OCI-LY7 (cell line): ENCODE measurements at regions not wholly inside any gene's neighbourhood (a gene's known extent, or its start where the extent isn't known, plus 50 kb on each side); places are given as distances from the start of the nearest gene placed in this dataset.

ENCODE experiments used
- BruUV-seq: library from RNA; stranded (reverse); fragments of 400-500 nt; replicated peaks from 2 replicates; lab custom pipeline; 2021; lab: Mats Ljungman, UMichigan
- CTCF ChIA-PET: fragments of 300-600 bp; sonication (Branson Sonifier 250); formaldehyde crosslinking; loops from one replicate; lab custom pipeline; 2022; ENCODE audit warnings: antibody characterized with exemption; ENCODE audit not compliant: unreplicated experiment; lab: Charles Lee
- POLR2A ChIA-PET: fragments of 300-600 bp; sonication (Branson Sonifier 250); formaldehyde crosslinking; loops from one replicate; lab custom pipeline; 2022; ENCODE audit warnings: antibody characterized with exemption; lab: Charles Lee
- DNase-seq: peaks from one replicate; pipeline ENCODE4 v3.0.0-alpha.2; 2015; ENCODE audit warnings: low spot score
- H2AFZ ChIP-seq: fragments of 200-600 bp; sonication (generic), shearing (Covaris generic); 2 replicates; pipeline ENCODE4 v1.6.1; 2014; ENCODE audit warnings: mild to moderate bottlenecking, antibody characterized with exemption, low read length, moderate library complexity
- H3K27ac ChIP-seq: fragments of 200-600 bp; sonication (generic); 2 replicates; pipeline ENCODE4 v1.5.1; 2014; ENCODE audit warnings: mixed run types, low read depth, mild to moderate bottlenecking, moderate library complexity, low read length, inconsistent platforms; ENCODE audit not compliant: poor library complexity, severe bottlenecking
- H3K36me3 ChIP-seq: fragments of 200-600 bp; sonication (generic); 2 replicates; pipeline ENCODE4 v1.6.1; 2014; ENCODE audit warnings: mild to moderate bottlenecking, antibody characterized with exemption, low read length, moderate library complexity, mixed read lengths; ENCODE audit not compliant: insufficient read depth
- H3K4me1 ChIP-seq: fragments of 200-600 bp; sonication (generic); 2 replicates; pipeline ENCODE4 v1.5.1; 2014; ENCODE audit warnings: mild to moderate bottlenecking, low read length; ENCODE audit not compliant: insufficient read depth, poor library complexity, severe bottlenecking
- H3K4me2 ChIP-seq: fragments of 200-600 bp; sonication (generic); 2 replicates; pipeline ENCODE4 v1.6.1; 2014; ENCODE audit warnings: mild to moderate bottlenecking, low read length
- H3K4me3 ChIP-seq: fragments of 200-600 bp; sonication (generic); 2 replicates; pipeline ENCODE4 v1.5.1; 2014; ENCODE audit warnings: mild to moderate bottlenecking, low read depth, low read length; ENCODE audit not compliant: poor library complexity, severe bottlenecking
- H3K79me2 ChIP-seq: fragments of 200-600 bp; sonication (generic); 2 replicates; pipeline ENCODE4 v1.6.1; 2016; ENCODE audit warnings: low read depth, mild to moderate bottlenecking, low read length, moderate library complexity, mixed read lengths; ENCODE audit not compliant: insufficient read depth
- H3K9me2 ChIP-seq: fragments of 200-600 bp; sonication (generic); 2 replicates; pipeline ENCODE4 v1.6.1; 2016; ENCODE audit warnings: mild to moderate bottlenecking, low read length, mixed read lengths; ENCODE audit not compliant: insufficient read depth
- H3K9me3 ChIP-seq: fragments of 200-600 bp; sonication (generic); 2 replicates; pipeline ENCODE4 v1.6.1; 2014; ENCODE audit warnings: mild to moderate bottlenecking, mixed run types, low read length, mixed read lengths
- H4K20me1 ChIP-seq: fragments of 200-600 bp; sonication (generic); 2 replicates; pipeline ENCODE4 v1.6.1; 2014; ENCODE audit warnings: mild to moderate bottlenecking, antibody characterized with exemption, low read length, moderate library complexity, mixed read lengths; ENCODE audit not compliant: insufficient read depth
- EZH2phosphoT487 ChIP-seq: fragments of 200-600 bp; sonication (generic); IDR thresholded peaks from 2 replicates; pipeline ENCODE4 v1.6.1; 2018; ENCODE audit warnings: low read depth, borderline replicate concordance, mild to moderate bottlenecking, mixed run types, antibody characterized with exemption, low read length, moderate library complexity, mixed read lengths
- intact Hi-C: fragments of 100-400 bp; cut with micrococcal nuclease; formaldehyde crosslinking; loops from one replicate; pipeline ENCODE4 v1.10.0; 2022; ENCODE audit not compliant: unreplicated experiment
- TF ChIP-seq, protein P1 (sequence below): fragments of 200-600 bp; sonication (generic); conservative IDR thresholded peaks from 2 replicates; pipeline ENCODE4 v1.5.1; 2014; ENCODE audit warnings: mild to moderate bottlenecking, antibody characterized with exemption, low read length, moderate library complexity, mixed read lengths

DNA sequence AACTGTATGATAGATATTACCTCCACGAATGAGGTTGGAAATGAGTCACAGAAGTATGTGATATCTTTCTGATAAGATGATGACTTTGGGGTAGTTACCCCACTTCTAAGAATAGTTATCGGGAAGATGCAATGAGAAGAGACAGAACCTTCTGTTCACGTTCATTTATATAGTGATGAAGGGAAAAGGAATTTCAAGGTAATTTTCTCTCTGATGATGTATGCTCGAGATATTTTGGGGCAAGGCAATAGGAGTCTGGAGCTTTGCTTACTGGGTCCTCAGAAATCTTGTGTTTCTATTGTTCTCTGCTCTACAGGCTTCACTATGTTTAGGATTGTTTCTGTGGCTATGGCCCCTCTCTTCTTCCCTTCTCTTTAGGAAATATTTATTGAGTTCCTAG is 1389.6 kb downstream of the CDH8 start:
- H3K4me3 ChIP-seq: no peak overlapping the region
- DNase-seq: no peak
- ChIA-PET POLR2A (no interaction called here), CTCF (no interaction called here)
- H2AFZ ChIP-seq: no peak overlapping the region
- no peaks in the 10 kb centered on the region for H3K4me1 ChIP-seq
- H3K9me3 ChIP-seq: no peaks in the 10 kb centered on the region
- H3K27ac ChIP-seq: no peak overlapping the region
- no peaks in the 10 kb centered on the region for H3K36me3 ChIP-seq
- no peak overlapping the region for H3K4me2 ChIP-seq
- no TSS peak for BruUV-seq
- H4K20me1 ChIP-seq: no peaks in the 10 kb centered on the region
- intact Hi-C loops: no loop called here
- TF ChIP-seq, protein P1, sequence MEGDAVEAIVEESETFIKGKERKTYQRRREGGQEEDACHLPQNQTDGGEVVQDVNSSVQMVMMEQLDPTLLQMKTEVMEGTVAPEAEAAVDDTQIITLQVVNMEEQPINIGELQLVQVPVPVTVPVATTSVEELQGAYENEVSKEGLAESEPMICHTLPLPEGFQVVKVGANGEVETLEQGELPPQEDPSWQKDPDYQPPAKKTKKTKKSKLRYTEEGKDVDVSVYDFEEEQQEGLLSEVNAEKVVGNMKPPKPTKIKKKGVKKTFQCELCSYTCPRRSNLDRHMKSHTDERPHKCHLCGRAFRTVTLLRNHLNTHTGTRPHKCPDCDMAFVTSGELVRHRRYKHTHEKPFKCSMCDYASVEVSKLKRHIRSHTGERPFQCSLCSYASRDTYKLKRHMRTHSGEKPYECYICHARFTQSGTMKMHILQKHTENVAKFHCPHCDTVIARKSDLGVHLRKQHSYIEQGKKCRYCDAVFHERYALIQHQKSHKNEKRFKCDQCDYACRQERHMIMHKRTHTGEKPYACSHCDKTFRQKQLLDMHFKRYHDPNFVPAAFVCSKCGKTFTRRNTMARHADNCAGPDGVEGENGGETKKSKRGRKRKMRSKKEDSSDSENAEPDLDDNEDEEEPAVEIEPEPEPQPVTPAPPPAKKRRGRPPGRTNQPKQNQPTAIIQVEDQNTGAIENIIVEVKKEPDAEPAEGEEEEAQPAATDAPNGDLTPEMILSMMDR: no peak
- H3K79me2 ChIP-seq: no peaks in the 10 kb centered on the region
- no peaks in the 10 kb centered on the region for H3K9me2 ChIP-seq

DNA sequence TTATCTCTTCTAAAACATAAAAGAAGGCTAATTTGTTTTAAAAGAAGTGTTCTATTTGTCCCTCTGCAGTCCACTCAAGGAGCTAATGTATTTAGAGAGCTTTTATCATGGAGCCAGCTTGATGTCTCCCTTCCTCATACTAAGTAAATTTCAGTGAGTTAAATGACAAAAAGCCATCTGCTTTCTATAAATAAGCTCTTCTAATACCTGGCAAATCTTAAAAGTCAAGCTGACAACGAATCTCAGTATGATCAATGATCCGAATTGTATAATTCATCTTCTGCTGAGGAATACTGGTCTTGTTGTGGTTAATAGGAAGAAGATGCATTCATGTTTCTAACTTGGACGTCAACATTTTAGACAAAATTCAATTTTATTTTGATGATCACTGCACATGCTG is 1390.7 kb downstream of the CDH8 start:
- no TSS peak for BruUV-seq
- Histone ChIP-seq H3K79me2 (no peaks in the 10 kb centered on the region), H4K20me1 (no peaks in the 10 kb centered on the region), H3K4me2 (no peak overlapping the region), H3K4me1 (no peaks in the 10 kb centered on the region), H3K9me2 (no peaks in the 10 kb centered on the region), H2AFZ (no peak overlapping the region), H3K4me3 (no peak overlapping the region), H3K9me3 (no peaks in the 10 kb centered on the region), H3K27ac (no peak overlapping the region), H3K36me3 (no peaks in the 10 kb centered on the region)
- DNase-seq: no peak
- ChIA-PET POLR2A (interaction anchor here (0.5 kb wide), 1 partner anchor 78 kb away, joined by 3 read pairs; no protein-coding TSS in a partner anchor), CTCF (no interaction called here)
- intact Hi-C loops: no loop called here
- no peak for TF ChIP-seq EZH2phosphoT487

DNA sequence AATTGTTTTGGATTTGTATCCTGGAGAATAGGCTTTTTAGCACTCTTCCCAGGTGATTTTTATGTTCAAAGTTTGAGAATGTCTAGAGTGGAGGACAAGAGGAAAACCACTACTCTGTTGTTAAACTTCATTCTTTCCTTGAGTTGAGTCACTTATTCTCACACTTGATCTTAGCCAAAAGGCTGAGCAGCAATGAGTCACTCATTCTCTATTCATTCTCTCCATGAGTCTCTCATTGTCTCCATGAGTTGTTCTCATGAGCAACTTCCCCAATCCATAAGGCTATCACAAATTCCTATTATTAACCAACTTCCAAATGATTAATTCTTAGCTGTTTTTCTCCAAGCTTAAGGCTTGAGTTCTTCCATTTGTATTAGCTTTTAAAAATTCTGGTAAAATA is 1393.3 kb downstream of the CDH8 start:
- H3K27ac ChIP-seq: no peak overlapping the region
- H3K9me2 ChIP-seq: no peaks in the 10 kb centered on the region
- H3K4me2 ChIP-seq: no peak overlapping the region
- BruUV-seq: no TSS peak
- DNase-seq: no peak
- H2AFZ ChIP-seq: no peak overlapping the region
- H3K4me3 ChIP-seq: no peak overlapping the region
- intact Hi-C loops: no loop called here
- H3K36me3 ChIP-seq: no peaks in the 10 kb centered on the region
- TF ChIP-seq, protein P1: no peak
- TF ChIP-seq EZH2phosphoT487: no peak
- ChIA-PET POLR2A (interaction anchor here (0.6 to 0.7 kb wide), 4 partner anchors 19 to 146 kb away, joined by 3 to 9 read pairs (median 4); no protein-coding TSS in a partner anchor), CTCF (no interaction called here)
- no peaks in the 10 kb centered on the region for H3K4me1 ChIP-seq
- H3K79me2 ChIP-seq: no peaks in the 10 kb centered on the region
- no peaks in the 10 kb centered on the region for H4K20me1 ChIP-seq
- H3K9me3 ChIP-seq: no peaks in the 10 kb centered on the region
